GM23338 (cell line): ENCODE measurements at regions not wholly inside any gene's neighbourhood (a gene's known extent, or its start where the extent isn't known, plus 50 kb on each side); places are given as distances from the start of the nearest gene placed in this dataset.
"Not testable (repeated sequence)": the region's sequence is repeated elsewhere in the genome, so short reads cannot be mapped to it uniquely, and the experiment has no call there.

Experiments
- ATAC-seq: fragments of 200-7000 bp; cut with Tn5 transposase; 3 replicates; pipeline ENCODE4 v1.9.1; 2020
- DNase-seq: peaks from one replicate; pipeline ENCODE4 v3.0.0-alpha.2; 2015; ENCODE audit warnings: low spot score
- H2AFZ ChIP-seq: fragments of 200-600 bp; sonication (generic); 2 replicates; pipeline ENCODE4 v1.8.0; 2016; ENCODE audit warnings: antibody characterized with exemption, mild to moderate bottlenecking, moderate library complexity
- H3F3A ChIP-seq: fragments of 200-600 bp; sonication (generic); replicated peaks from 2 replicates; pipeline ENCODE4 v1.8.0; 2017; ENCODE audit warnings: antibody characterized with exemption, mixed run types, low read depth
- H3K27ac ChIP-seq: fragments of 200-600 bp; sonication (generic); 2 replicates; pipeline ENCODE4 v1.6.1; 2016; ENCODE audit warnings: low read depth
- H3K27me3 ChIP-seq: fragments of 200-600 bp; sonication (generic); 2 replicates; pipeline ENCODE4 v1.8.0; 2016; ENCODE audit warnings: mild to moderate bottlenecking, mixed run types, moderate library complexity; ENCODE audit not compliant: insufficient read depth
- H3K36me3 ChIP-seq: fragments of 200-600 bp; sonication (generic); 2 replicates; pipeline ENCODE4 v1.8.0; 2016; ENCODE audit warnings: mild to moderate bottlenecking; ENCODE audit not compliant: insufficient read depth
- H3K4me1 ChIP-seq: fragments of 200-600 bp; sonication (generic); 2 replicates; pipeline ENCODE4 v1.8.0; 2016; ENCODE audit warnings: mild to moderate bottlenecking, moderate library complexity; ENCODE audit not compliant: insufficient read depth
- H3K4me2 ChIP-seq: fragments of 200-600 bp; sonication (generic); 2 replicates; pipeline ENCODE4 v1.7.1; 2017; ENCODE audit warnings: mixed run types
- H3K4me3 ChIP-seq: fragments of 200-600 bp; sonication (generic); 2 replicates; pipeline ENCODE4 v1.6.1; 2016; ENCODE audit warnings: mixed run types
- H3K79me2 ChIP-seq: fragments of 200-600 bp; sonication (generic); replicated peaks from 2 replicates; pipeline ENCODE4 v1.8.0; 2017; ENCODE audit warnings: mild to moderate bottlenecking; ENCODE audit not compliant: insufficient read depth
- H3K9me2 ChIP-seq: fragments of 200-600 bp; sonication (generic); 2 replicates; pipeline ENCODE4 v1.8.0; 2017; ENCODE audit not compliant: insufficient read depth
- H4K20me1 ChIP-seq: fragments of 200-600 bp; sonication (generic); replicated peaks from 2 replicates; pipeline ENCODE4 v1.8.0; 2017; ENCODE audit warnings: mild to moderate bottlenecking; ENCODE audit not compliant: insufficient read depth
- H3K27ac Mint-ChIP-seq: 2 replicates; pipeline ENCODE4 v1.8.0; 2020; ENCODE audit warnings: inconsistent platforms, mild to moderate bottlenecking, moderate library complexity, mixed read lengths
- H3K27me3 Mint-ChIP-seq: 3 replicates; pipeline ENCODE4 v1.8.0; 2022; ENCODE audit warnings: low read depth, mild to moderate bottlenecking, moderate library complexity, mixed read lengths, inconsistent platforms; ENCODE audit not compliant: insufficient read depth, poor library complexity
- H3K36me3 Mint-ChIP-seq: 3 replicates; pipeline ENCODE4 v1.8.0; 2021; ENCODE audit warnings: low read depth, mild to moderate bottlenecking, inconsistent platforms, moderate library complexity, mixed read lengths
- H3K4me1 Mint-ChIP-seq: 3 replicates; pipeline ENCODE4 v1.8.0; 2020; ENCODE audit warnings: mild to moderate bottlenecking, inconsistent platforms, mixed read lengths
- H3K4me3 Mint-ChIP-seq: 3 replicates; pipeline ENCODE4 v1.8.0; 2021; ENCODE audit warnings: moderate library complexity, mild to moderate bottlenecking, inconsistent platforms, mixed read lengths
- H3K9me3 Mint-ChIP-seq: 3 replicates; pipeline ENCODE4 v1.8.0; 2020; ENCODE audit warnings: moderate library complexity, mild to moderate bottlenecking, inconsistent platforms, mixed read lengths
- CREB1 ChIP-seq: fragments of 250-450 bp; sonication (Bioruptor Pico); IDR thresholded peaks from 2 replicates; pipeline ENCODE4 v1.5.0; 2020; ENCODE audit warnings: low read depth, mild to moderate bottlenecking, moderate library complexity
- CTCF ChIP-seq, 2 experiments: fragments of 200-600 bp in 1 of 2; sonication (generic) in 1 of 2; conservative IDR thresholded peaks; 2 replicates each; pipeline versions ENCODE4 v1.5.1 to v1.6.1; 2016 to 2017; ENCODE audit warnings: antibody characterized with exemption in 2 of 2, low read depth in 2 of 2, mild to moderate bottlenecking in 2 of 2, moderate library complexity in 1 of 2
- EZH2phosphoT487 ChIP-seq: fragments of 200-600 bp; sonication (generic); IDR thresholded peaks from one replicate; pipeline ENCODE4 v1.8.1; 2018; ENCODE audit warnings: antibody characterized with exemption; ENCODE audit not compliant: unreplicated experiment
- NANOG ChIP-seq: IDR thresholded peaks from 2 replicates; pipeline ENCODE4 v1.6.1; 2016; ENCODE audit warnings: antibody characterized with exemption, borderline replicate concordance
- REST ChIP-seq: IDR thresholded peaks from one replicate; pipeline ENCODE4 v1.6.1; 2018; ENCODE audit warnings: antibody characterized with exemption; ENCODE audit not compliant: unreplicated experiment
- STAT1 ChIP-seq: IDR thresholded peaks from one replicate; pipeline ENCODE4 v1.6.1; 2016; ENCODE audit warnings: antibody characterized with exemption; ENCODE audit not compliant: unreplicated experiment
- ZNF331 ChIP-seq: fragments of 250-450 bp; sonication (Bioruptor Pico); IDR thresholded peaks from 2 replicates; pipeline ENCODE4 v1.5.0; 2020; ENCODE audit warnings: low read depth, mild to moderate bottlenecking, moderate library complexity
- TF ChIP-seq, protein P1 (sequence below): IDR thresholded peaks from 2 replicates; pipeline ENCODE4 v1.6.1; 2016; ENCODE audit warnings: antibody characterized with exemption

DNA sequence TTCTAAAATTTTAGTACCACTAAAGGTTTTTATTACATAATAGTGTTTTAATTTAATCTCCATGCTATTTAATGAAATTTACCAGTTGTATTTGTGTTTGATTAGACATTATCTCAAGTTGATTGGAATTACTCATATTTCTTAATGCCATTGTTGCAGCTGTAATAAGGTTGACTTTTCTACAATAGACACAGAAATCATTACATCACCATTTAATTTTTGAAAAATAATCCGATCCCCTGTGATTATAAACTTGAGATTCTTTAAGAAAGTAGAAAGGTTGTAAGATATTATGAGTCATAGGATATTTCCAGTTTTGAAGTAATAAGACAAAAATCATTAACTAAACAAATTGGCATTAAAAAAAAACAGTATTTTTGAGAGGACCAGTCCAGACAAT is 161.4 kb downstream of the PRL start (continued):
- TF ChIP-seq REST (no peak), STAT1 (no peak), CTCF (conservative IDR thresholded peaks at IDR 0.05; ENCODE audit: low read depth in 2 of 2) (no peak)

DNA sequence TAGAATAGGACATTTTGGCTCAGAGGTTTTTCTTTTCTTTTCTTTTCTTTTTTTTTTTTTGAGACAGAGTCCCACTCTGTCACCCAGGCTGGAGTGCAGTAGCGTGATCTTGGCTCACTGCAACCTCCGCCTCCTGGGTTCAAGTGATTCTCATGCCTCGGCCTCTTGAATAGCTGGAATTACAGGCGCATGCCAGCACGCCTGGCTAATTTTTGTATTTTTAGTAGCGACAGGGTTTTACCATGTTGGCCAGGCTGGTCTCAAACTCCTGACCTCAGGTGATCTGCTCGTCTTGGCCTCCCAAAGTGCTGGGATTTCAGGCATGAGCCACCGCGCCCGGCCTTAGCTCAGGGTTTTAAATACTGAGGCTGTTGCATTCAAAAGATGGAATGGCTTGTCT is 156.1 kb downstream of the PRL start:
- H3K4me2 ChIP-seq, H3K79me2 ChIP-seq, H3K9me3 Mint-ChIP-seq, ATAC-seq, H3K4me3 Mint-ChIP-seq, H4K20me1 ChIP-seq, H3K27ac ChIP-seq, H3K4me3 ChIP-seq, H3K9me2 ChIP-seq, H2AFZ ChIP-seq, H3K27me3 ChIP-seq, H3K27me3 Mint-ChIP-seq, H3K36me3 Mint-ChIP-seq, DNase-seq, H3F3A ChIP-seq, H3K36me3 ChIP-seq, H3K4me1 ChIP-seq: not testable (repeated sequence)
- Mint-ChIP-seq H3K4me1 (peaks cover 19% of the 10 kb centered on the region), H3K27ac (peak overlapping the region; percentile 22; the same call in 1 of the 2 replicates)

- Mint-ChIP-seq H3K9me3 (no peaks in the 10 kb centered on the region), H3K4me3 (no peak overlapping the region), H3K27ac (peak overlapping the region; percentile 22), H3K27me3 (peaks cover 4% of the 10 kb centered on the region), H3K4me1 (peaks cover 25% of the 10 kb centered on the region), H3K36me3 (no peaks in the 10 kb centered on the region; the same call in 2 of the 3 replicates)
- H3F3A ChIP-seq = no peaks in the 10 kb centered on the region; the same call in 1 of the 2 replicates
- no peak overlapping the region for H3K4me2 ChIP-seq
- no peaks in the 10 kb centered on the region for H3K27me3 ChIP-seq
- ATAC-seq (no peak), DNase-seq (no peak)
- H3K4me1 ChIP-seq = peaks cover 11% of the 10 kb centered on the region
- no peak overlapping the region for H3K27ac ChIP-seq
- no peak overlapping the region for H2AFZ ChIP-seq
- H4K20me1 ChIP-seq = no peaks in the 10 kb centered on the region
- no peaks in the 10 kb centered on the region; the same call in 1 of the 2 replicates for H3K9me2 ChIP-seq
- no peak overlapping the region for H3K4me3 ChIP-seq
- no peaks in the 10 kb centered on the region for H3K36me3 ChIP-seq
- no peaks in the 10 kb centered on the region for H3K79me2 ChIP-seq
- TF ChIP-seq ZNF331 (CRISPR knock-in tag) (no peak), CREB1 (no peak), NANOG (no peak), STAT1 (no peak), CTCF (conservative IDR thresholded peaks at IDR 0.05; ENCODE audit: low read depth in 2 of 2) (no peak), EZH2phosphoT487 (no peak)
- TF ChIP-seq, protein P1, sequence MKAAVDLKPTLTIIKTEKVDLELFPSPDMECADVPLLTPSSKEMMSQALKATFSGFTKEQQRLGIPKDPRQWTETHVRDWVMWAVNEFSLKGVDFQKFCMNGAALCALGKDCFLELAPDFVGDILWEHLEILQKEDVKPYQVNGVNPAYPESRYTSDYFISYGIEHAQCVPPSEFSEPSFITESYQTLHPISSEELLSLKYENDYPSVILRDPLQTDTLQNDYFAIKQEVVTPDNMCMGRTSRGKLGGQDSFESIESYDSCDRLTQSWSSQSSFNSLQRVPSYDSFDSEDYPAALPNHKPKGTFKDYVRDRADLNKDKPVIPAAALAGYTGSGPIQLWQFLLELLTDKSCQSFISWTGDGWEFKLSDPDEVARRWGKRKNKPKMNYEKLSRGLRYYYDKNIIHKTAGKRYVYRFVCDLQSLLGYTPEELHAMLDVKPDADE = no peak
These were observed 155.5 kb downstream of the PRL start for GRCh38 chr6:22141241-22141745.
